GM18519 (cell line): ENCODE measurements at regions not wholly inside any gene's neighbourhood (a gene's known extent, or its start where the extent isn't known, plus 50 kb on each side); places are given as distances from the start of the nearest gene placed in this dataset.
"Not testable (repeated sequence)": the region's sequence is repeated elsewhere in the genome, so short reads cannot be mapped to it uniquely, and the experiment has no call there.

Experiments
- ATAC-seq: cut with Tn5 transposase; IDR thresholded peaks from one replicate; pipeline ENCODE4 v1.9.1; 2021; ENCODE audit warnings: mild to moderate bottlenecking, moderate library complexity; ENCODE audit not compliant: unreplicated experiment, low FRiP score

DNA sequence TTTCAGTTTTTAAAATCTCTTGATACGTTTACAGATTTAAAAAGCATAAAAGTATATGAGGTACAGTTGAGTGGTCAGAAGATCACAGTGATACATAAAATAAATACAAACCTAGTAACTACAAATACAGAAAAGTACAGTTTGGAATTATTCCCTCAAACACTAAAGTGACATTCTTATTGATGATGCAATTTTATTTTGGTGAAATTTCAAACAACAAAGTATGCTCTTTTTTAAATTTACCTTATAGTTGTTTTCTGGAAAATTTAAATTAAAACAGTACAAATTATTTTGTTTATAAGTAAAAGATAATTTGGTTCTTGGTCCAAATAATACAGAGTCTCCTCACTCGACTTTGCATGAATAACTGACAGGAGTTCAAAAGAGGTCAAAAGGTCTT lies 1305.1 kb upstream of the GJE1 start:
- no peak for ATAC-seq

- ATAC-seq: no peak
These were observed 1307.0 kb upstream of the GJE1 start for GRCh38 chr6:140825731-140826130.

DNA sequence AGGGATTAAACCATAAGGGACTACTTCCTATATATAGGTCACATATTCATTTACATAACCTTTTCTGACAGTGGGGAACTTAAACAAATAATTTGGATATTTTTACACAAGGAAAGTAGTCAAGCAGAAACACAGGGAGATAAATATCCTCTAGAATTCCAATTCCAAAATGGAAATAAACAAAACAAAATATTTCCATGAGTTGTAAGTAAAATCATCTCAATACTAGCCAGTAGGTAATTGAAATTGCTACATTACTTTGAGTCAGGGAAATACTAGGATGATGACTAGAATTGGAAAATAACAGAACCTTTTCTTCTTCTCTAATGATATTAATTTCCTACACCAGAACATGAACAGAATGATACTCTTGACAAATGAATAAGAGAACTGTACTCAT lies 1308.1 kb upstream of the GJE1 start:
- no peak for ATAC-seq

DNA sequence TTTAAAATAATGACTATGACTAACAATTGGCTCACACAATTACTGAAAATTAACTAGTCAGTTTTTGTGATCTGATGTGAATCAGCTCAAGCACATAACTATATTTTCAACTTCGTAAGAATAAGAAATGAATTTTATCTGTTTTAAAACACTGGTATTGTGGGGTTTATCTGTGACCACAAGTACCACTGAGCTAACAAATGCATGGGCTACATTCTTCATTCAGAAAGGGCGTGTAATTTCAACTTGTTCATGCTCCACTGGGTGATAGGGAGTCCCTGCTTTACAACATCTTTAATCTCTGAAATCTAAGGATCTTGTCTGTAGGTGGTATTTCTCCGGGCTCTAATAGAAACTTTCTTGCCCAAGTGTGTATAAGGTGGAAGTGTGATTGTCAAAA lies 1311.5 kb upstream of the GJE1 start:
- no peak for ATAC-seq

DNA sequence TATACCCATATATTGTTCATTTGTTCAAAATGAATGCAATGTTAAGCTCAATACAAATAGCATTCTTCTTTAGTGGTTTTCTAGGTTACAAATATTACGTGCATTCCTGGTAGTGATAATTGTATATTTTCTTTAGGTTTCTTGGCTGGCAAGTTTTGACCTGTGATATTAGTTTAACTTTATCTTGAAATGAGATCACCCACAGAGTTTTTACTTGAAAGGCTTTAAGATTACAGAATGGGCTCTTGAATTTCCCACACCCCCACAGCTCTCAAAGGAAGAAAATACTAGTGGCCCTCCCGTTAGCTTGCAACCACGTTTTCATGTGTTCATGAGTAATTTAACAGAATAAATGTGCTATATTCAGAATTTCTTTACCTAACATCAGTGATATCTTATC lies 1315.5 kb upstream of the GJE1 start:
- ATAC-seq: no peak

DNA sequence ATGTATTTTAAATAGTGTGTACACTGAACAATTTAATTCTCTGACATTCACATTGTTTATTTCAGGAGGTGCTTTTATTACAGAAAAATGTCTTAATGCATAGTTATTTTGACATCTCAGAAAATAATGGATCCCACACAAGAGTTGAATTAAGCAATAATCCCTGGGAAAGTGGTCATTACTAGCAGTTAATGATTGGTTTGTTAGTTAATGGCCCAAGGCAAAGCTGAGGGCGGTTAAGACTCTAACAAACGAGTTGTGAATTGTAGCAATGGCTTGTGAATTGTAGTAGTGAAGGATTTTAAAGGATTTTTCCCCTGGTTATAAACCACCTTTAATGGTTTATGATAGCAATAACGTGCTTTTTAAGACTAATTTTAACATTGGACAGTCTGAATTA lies 1316.0 kb upstream of the GJE1 start:
- ATAC-seq: no peak

DNA sequence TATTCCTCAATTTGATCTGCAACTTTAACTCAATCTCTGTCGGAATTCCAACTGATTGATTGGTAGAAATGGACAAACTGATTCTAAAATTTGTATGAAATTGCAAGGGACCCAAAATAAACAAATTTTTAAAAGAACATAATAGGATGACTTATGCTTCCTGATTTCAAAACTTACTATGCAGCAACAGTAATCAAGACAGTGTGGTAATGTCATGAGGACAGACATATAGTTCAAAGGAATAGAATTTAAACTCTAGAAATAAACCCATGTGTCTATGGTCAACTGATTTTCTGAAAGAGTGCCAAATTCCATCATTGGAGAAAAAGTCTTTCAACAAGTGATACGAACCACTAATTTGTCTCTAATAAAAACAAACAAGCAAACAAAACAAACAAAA lies 1320.1 kb upstream of the GJE1 start:
- no peak for ATAC-seq

- no peak for ATAC-seq
These were observed 1321.1 kb upstream of the GJE1 start for GRCh38 chr6:140811642-140812041.

DNA sequence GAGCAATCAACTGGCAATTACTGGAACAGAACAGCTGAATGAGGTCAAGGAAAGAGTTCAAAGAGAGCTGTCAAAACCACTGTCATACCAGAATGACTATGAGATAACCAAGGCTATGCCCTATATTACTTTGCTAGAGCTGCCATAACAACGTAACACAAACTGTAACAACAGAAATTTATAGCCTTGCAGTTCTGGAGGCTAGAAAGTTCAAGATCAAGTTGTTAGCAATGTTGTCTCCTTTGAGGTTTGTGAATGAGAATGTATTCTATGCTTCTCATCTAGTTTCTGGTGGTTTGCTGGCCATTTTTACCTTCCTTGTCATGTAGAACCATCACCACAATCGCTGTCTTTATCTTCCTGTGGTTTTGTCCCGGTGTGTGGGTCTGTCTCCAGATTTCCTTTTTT lies 1323.0 kb upstream of the GJE1 start:
- peak; percentile 91 for ATAC-seq

DNA sequence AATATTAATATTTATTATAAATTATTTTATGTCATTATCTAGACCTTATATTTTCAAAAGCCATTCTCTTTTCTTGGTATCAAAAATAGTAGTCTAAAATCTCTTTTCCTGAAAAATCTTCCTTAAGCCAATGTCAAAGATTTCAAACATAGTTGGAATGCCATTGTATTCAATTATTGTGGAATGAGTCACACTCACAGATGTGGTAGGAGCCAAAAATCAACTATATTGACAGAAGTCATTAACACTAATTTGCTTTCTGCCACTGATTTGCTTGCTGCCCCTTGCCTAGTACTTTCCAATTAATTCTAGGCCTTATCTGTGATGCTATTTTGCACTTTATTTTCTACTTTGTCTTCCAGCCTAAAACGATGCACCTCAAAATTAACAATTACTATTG lies 1326.3 kb upstream of the GJE1 start:
- no peak for ATAC-seq

DNA sequence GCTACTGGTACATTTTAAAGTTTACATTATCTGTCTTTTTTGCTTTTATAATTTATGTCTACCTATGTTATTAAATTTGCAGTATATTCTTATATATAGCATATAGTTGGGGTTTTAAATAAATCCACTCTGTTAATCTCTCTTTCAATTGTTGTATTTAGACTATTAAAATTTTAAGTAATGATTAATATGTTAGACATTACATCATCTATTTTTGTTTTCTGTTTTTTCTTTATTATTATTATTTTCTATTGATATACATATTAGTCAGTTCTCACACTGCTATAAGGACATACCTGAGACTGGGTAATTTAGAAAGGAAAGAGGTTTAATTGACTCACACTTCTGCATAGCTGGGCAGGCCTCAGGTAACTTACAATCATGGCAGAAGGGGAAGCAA lies 1338.2 kb upstream of the GJE1 start:
- no peak for ATAC-seq

DNA sequence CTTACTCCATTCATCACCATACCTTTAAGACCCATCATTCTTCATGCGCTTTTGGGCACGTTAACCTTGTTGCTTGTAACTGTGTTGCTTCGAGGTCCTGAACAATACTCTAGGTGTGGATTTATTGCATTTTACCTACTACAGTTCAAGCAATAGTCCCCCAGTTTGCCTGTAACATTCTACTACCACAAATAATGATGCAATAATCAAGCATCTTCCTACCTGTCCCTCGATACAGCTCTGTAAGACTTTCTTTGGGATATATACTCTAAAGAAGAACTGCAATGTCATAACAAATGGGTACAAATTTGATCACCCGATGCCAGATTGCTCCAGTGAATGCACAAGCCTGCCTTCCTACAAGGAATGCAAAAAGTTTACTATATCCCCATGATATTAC lies 1342.6 kb upstream of the GJE1 start:
- ATAC-seq: no peak

GRCh38 chr6:140789466-140789865 lies 1343.3 kb upstream of the GJE1 start:
- no peak for ATAC-seq

GRCh38 chr6:140785926-140786325 lies 1346.8 kb upstream of the GJE1 start:
- ATAC-seq: no peak

DNA sequence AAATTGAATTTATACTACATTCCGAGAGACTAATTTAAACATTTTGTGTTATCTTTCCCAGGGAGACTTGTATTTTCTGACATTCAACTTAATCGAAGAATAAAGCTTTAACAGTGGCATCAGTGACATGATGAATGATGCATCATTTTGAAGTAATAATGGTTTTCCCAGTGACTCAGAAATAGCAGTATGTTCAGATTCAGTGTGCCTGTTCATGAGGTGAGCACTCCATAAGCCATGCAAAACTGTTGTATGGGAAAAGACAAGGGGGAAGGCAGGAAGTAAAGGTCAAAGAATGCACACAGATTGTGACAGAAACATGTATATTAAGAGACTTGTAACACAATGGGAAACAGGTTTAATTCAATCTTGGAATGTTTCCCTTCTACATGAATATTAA lies 1348.2 kb upstream of the GJE1 start:
- no peak for ATAC-seq

- ATAC-seq: not testable (repeated sequence)
These were observed 1349.2 kb upstream of the GJE1 start for GRCh38 chr6:140783504-140783903.

DNA sequence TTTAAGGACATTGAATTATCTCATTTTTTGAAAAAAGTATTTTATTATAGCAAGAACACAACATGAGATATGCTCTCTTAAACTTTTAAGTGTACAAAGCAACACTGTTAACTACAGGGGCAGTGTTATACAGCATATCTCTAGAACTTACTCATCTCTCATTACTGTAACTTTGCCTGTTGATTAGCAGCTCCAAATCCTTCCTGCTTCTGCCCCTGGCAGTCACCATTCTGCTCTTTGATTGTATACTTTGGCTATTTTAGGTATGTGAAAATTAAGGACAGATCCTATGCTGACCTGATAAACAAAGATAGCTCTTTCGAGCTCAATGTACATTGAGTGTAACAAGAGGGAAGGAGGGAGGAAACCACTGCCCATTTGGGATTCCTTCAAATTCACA lies 1349.8 kb upstream of the GJE1 start:
- no peak for ATAC-seq

GRCh38 chr6:140779991-140780596 lies 1352.6 kb upstream of the GJE1 start:
- no peak for ATAC-seq

GRCh38 chr6:140779341-140779740 lies 1353.4 kb upstream of the GJE1 start:
- ATAC-seq: no peak

DNA sequence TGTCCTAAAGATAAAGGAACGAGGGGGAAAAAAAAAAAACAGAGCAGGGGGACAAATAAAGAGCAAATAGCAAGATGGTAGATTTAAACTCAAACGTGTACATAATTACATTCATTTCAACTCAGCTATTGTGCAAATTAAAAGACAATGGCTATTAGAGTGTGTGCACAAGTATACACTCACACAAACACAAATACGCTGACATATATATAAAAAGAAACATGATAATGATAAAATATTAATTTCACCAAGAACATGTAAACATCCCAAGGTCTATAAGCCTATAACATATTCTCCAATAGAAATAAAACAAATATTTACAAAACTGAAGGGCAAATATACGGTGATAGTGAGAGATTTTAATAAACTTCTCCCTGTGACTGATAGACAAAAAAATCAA lies 1354.9 kb upstream of the GJE1 start:
- no peak for ATAC-seq

DNA sequence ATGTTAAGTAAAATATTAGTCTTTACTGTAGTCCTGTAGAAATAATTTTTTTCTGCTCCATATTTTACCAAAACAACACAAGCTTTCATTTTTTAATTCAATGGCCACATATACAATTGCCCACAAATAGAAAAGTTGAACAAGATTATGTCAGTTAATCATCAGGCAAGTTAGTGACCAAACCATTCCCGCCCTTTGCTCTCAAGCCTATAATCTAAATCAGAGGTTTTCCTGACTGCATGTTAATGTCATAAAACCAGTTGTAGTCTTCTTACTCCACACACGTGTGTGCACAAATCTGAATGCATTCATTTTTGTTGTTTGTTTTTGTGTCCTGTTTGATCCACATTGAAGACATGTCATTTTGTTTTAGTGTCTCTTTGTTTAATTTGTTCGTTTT lies 1357.7 kb upstream of the GJE1 start:
- ATAC-seq: no peak

- peak; percentile 100 for ATAC-seq
These were observed 1358.6 kb upstream of the GJE1 start for GRCh38 chr6:140774080-140774505.

DNA sequence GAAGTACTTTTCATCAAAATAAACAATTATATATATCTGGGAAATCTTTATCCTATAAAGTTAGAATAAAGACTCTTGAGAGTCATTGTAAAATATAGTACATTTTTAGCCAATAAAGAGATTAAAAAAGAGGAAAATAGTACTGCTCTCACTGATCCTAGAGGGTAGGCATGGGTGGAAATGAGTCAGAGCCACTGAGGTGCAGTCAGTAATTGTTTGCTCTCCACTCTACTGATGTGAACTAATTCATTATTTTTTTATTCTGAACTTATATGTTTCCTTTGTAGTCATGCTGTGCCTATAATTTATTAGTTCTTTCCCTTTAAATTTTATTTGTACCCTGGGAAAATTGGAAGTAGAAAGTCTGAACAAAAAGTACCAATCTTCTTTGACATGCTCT lies 1359.4 kb upstream of the GJE1 start:
- no peak for ATAC-seq
